LoVo (cell line): ENCODE measurements at regions not wholly inside any gene's neighbourhood (a gene's known extent, or its start where the extent isn't known, plus 50 kb on each side); places are given as distances from the start of the nearest gene placed in this dataset.

Experiments used
- DNase-seq: peaks from one replicate; pipeline ENCODE4 v3.0.0-alpha.2; 2016; ENCODE audit warnings: low spot score

- DNase-seq = no peak
Measured at GRCh38 chr14:98889836-98890185, 382.2 kb downstream of the BCL11B start.

- no peak for DNase-seq
Measured at GRCh38 chr14:98890556-98891340, 381.2 kb downstream of the BCL11B start.

- DNase-seq = no peak
Measured at GRCh38 chr14:98893675-98894074, 378.3 kb downstream of the BCL11B start.

- no peak for DNase-seq
Measured at GRCh38 chr14:98894600-98894999, 377.4 kb downstream of the BCL11B start.

- DNase-seq = no peak
Measured at GRCh38 chr14:98896449-98896848, 375.5 kb downstream of the BCL11B start.

GRCh38 chr14:98897605-98898309 is 374.2 kb downstream of the BCL11B start:
- DNase-seq = no peak

- DNase-seq = no peak
Measured at GRCh38 chr14:98899441-98899840, 372.6 kb downstream of the BCL11B start.

GRCh38 chr14:98900236-98900635 is 371.8 kb downstream of the BCL11B start:
- no peak for DNase-seq

- DNase-seq = no peak
Measured at GRCh38 chr14:98900798-98901197, 371.2 kb downstream of the BCL11B start.

GRCh38 chr14:98901511-98902205 is 370.3 kb downstream of the BCL11B start:
- no peak for DNase-seq

- peak; percentile 7 for DNase-seq
Measured at GRCh38 chr14:98903371-98903770, 368.6 kb downstream of the BCL11B start.

GRCh38 chr14:98904677-98905076 is 367.3 kb downstream of the BCL11B start:
- DNase-seq = no peak

- peak; percentile 83 for DNase-seq
Measured at GRCh38 chr14:98906123-98906995, 365.6 kb downstream of the BCL11B start.

GRCh38 chr14:98907271-98907670 is 364.7 kb downstream of the BCL11B start:
- no peak for DNase-seq

GRCh38 chr14:98908050-98908449 is 363.9 kb downstream of the BCL11B start:
- no peak for DNase-seq

GRCh38 chr14:98909251-98909944 is 362.6 kb downstream of the BCL11B start:
- peak; percentile 84 for DNase-seq

GRCh38 chr14:98910061-98910460 is 361.9 kb downstream of the BCL11B start:
- no peak for DNase-seq

GRCh38 chr14:98912655-98913054 is 359.3 kb downstream of the BCL11B start:
- DNase-seq = no peak

GRCh38 chr14:98913967-98914650 is 357.9 kb downstream of the BCL11B start:
- DNase-seq = no peak

GRCh38 chr14:98914942-98915341 is 357.1 kb downstream of the BCL11B start:
- DNase-seq = no peak

- no peak for DNase-seq
Measured at GRCh38 chr14:98915625-98916024, 356.4 kb downstream of the BCL11B start.
